ENCODE measurements at regions not wholly inside any gene's neighbourhood (a gene's known extent, or its start where the extent isn't known, plus 50 kb on each side); places are given as distances from the start of the nearest gene placed in this dataset.
"Not testable (repeated sequence)": the region's sequence is repeated elsewhere in the genome, so short reads cannot be mapped to it uniquely, and the experiment has no call there.

DNA sequence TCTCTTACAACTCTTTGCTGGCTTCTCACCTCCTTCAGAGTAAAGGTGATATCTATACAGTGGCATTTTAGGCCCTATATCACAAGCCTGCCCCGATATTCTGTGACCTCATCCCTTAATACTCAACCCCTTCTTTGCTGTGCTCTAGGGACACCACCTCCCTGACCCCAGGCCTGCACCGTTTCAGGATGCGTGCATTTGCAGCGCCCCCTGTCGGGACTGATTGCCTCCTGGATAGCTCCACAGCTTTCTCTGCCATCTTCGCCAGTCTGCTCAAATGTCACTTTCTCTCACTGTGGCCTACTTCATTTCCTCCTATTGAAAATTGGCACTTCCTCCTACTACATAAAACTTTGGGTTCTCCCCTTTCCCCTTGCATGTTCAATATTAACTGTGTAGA, 289.6 kb downstream of the SOCS6 start:
- no peak for DNase-seq (ENCODE audit: low spot score)

DNA sequence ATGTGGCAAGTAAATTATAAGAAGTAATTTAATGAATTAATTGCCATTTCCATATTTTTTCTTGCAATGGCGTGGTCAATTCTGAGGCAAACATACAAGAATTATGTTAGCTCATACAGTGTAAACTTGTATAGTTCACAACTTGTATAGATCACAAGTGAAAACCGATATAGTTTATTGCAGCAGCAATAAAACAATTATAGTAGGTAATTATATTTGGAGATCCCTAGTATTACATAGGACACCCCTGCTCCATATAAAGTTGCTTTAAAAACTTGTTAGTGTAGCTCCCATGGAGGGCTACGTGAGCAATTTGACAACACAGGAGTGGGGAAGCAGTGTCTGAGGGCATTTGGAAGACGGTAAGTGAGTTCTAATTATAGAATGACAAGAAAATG, 288.2 kb downstream of the SOCS6 start:
- no peak for DNase-seq (ENCODE audit: low spot score)

DNA sequence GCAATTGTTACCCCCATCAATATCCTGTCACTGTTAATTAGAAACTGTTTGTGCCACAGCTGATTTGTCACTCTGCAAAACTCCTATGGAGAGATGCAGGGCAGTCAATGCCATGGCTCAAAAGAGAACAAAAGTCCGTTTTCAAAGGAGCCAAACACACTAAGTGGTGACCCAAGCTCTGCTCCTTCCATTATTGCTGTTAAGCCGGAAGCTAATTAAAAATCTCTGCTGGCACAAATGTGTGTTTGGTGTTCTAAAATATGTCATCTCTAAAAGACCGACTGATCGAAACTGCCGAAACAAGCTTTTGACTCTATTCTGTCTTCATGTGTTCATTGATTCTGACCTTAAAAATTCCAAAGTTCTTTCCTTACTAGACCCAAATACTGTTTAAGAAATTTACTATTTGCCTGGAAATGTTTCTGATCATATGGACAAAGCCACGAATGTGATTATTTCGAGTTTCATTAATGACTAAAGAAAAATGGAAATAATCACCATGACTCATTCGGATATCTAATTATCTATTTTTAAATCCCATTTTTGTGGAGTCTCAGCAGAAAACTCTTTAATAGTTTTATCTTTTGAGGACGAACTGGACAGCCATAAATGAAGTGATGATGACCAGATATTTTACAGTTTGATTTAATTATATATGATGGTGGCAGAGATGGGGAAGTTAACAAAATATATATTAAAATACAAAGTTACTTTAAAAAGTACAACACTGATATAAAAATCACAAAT, 287.6 kb downstream of the SOCS6 start:
- no peak for DNase-seq (ENCODE audit: low spot score)

GRCh38 chr18:70574951-70575350, 286.1 kb downstream of the SOCS6 start:
- DNase-seq (ENCODE audit: low spot score), result not testable (repeated sequence)

DNA sequence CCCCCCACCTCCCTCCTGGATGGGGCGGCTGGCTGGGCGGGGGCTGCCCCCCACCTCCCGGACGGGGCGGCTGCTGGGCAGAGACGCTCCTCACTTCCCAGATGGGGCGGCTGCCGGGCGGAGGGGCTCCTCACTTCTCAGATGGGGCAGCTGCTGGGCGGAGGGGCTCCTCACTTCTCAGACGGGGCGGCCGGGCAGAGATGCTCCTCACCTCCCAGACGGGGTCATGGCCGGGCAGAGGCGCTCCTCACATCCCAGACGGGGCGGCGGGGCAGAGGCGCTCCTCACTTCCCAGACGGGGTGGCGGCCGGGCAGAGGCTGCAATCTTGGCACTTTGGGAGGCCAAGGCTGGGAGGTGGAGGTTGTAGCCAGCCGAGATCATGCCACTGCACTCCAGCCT, 280.8 kb downstream of the SOCS6 start:
- DNase-seq (ENCODE audit: low spot score), result not testable (repeated sequence)

DNA sequence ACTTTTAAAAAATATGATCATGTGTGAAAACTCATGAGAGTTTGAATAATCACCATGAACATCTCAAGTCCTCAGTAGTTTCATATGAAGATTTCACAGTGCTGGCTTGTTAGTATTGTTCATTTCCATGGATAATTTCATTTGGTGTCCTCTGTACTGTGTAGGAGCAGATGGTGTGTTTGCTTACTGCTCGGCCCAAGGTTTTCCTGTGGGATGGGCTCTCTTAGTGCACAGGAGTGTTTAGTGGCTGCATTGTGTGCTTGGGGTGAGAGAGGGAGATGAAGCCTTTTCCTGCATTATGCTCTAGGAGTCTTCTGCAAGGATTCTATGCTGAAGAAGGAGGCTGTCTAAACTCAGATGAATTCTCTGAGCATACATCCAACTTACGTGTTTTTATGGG, 270.6 kb downstream of the SOCS6 start:
- DNase-seq (ENCODE audit: low spot score), result no peak

DNA sequence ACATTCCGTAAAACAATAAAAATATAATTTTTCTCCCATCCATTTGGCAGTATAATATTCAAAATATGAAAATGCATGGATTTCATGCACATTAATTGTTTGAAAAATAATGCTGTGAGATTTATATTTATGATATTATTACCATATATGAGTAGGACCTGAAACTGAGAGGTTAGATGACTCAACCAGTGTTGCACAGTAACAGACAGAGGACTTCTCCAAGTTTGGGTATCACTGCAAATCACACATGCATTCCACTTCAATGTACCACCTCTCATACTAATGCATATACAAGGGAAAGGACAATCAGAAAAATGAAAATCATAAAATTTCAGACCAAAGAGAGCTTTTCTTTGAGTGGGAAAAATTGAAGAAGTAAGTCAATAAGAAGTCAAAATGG, 269.5 kb downstream of the SOCS6 start:
- no peak for DNase-seq (ENCODE audit: low spot score)

- DNase-seq (ENCODE audit: low spot score), result no peak
Observed at GRCh38 chr18:70554854-70555445, 266.1 kb downstream of the SOCS6 start.

- DNase-seq (ENCODE audit: low spot score), result no peak
Observed at GRCh38 chr18:70553936-70554260, 265.1 kb downstream of the SOCS6 start.

DNA sequence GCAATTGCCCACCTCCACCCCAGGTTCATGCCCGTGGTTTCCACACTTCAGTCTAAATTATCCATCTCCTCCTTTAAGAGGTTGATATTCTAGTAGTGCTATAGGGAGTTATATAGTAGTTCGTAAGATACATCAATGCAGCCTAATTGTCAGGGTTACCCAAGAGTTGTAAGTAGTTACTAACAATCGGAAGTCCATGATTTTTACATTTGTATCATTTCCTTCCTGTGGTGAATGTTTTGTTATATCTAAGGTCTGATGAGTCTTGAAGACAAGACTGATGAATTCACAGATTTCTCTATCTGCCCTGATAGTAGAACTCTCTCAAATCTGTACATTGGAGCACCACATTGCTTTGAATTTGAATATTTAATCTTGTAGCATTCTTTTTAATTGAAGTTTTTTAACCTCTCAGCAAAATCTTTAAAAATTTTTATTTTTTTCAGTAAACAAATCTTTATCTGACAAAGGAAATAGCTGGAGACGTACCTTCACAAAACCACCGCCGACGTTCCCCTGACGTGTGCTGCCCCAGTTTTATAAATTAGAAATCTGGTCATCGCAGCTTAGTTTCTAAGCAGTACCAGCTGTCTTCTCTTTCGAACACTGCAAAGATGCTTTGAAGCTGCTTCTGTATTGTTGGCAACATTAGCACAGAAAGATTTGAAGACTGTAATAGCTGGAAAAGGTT, 264.5 kb downstream of the SOCS6 start:
- DNase-seq (ENCODE audit: low spot score), result no peak

GRCh38 chr18:70536370-70537062, 247.7 kb downstream of the SOCS6 start:
- DNase-seq (ENCODE audit: low spot score), result no peak

- no peak for DNase-seq (ENCODE audit: low spot score)
Observed at GRCh38 chr18:70535041-70535440, 246.2 kb downstream of the SOCS6 start.

GRCh38 chr18:70525322-70525721, 236.5 kb downstream of the SOCS6 start:
- not testable (repeated sequence) for DNase-seq (ENCODE audit: low spot score)

- no peak for DNase-seq (ENCODE audit: low spot score)
Observed at GRCh38 chr18:70523792-70524182, 234.9 kb downstream of the SOCS6 start.

- DNase-seq (ENCODE audit: low spot score), result no peak
Observed at GRCh38 chr18:70523035-70523791, 234.4 kb downstream of the SOCS6 start.

DNA sequence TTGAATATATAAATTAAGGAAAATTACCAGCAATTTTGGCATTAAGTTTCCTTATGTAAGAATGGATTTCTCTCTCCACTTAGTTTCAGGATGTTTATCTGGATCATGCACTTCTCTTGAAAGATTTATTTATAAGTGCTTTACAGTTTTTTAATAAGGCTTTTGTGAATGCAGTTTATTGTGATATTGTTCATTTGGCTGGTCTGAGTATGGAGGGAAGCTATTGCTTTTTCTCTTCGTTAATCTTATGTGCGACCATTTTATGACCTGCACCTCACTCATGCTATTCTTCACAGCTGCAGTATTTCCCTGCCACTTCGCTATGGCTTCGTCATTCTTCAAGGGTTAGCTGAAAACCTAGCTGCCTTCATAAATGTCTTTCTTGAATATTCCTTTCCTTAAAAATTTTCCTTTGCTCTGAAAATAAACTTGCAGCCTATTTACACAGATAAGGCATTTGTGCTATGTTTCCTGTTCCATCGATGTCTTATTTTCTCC, 233.4 kb downstream of the SOCS6 start:
- no peak for DNase-seq (ENCODE audit: low spot score)

DNA sequence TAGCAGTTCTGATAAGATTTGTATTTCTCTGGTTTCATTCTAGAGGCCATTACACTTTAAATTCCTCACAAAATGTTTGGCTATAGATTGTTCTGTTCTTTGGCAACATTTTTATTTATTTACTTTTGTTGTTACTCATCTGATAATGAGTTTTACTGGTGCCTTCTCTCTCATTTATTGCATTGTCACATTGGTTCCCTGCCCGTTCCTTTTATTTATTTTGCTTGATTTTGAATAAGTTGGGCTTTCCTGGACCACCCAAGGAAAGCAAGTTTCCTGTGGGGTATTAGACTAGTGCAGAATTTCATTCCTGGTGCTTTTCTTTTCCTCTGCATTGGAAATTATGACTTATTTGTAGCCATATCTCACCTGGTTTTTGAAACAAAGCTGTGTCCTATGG, 232.0 kb downstream of the SOCS6 start:
- DNase-seq (ENCODE audit: low spot score), result no peak

DNA sequence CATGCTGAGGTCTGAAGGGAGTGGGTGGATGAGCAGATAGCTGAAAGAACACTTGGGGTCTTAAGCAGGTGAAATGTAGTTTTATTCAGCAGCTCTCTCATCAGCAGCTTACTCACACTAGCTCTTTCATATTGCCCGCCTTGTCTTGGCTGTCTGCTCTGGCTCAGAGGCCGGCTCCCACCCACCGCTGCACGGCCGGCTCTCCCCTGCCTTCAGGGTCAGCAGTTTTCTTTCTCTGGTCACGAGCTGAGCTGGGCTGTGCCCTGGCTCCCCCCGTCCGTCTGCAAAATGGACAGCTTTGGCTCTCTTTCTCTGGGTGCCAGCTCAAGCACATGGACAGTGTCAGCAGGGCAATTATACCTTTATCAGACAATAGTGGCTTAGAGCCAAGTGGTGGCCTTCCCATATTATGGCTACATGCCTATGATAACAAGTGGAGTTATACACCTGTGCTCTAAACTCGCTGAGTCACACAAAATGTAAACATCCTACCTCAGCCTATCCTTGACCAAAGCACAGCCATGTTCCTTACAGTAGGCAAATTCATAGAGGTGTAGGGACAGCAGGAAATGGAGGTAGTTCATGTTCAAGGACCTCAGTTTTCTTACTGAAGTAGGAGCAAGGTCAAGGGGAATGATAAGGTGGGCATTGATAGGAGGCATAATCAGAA, 224.8 kb downstream of the SOCS6 start:
- no peak for DNase-seq (ENCODE audit: low spot score)

- no peak for DNase-seq (ENCODE audit: low spot score)
Observed at GRCh38 chr18:70507970-70508369, 219.1 kb downstream of the SOCS6 start.

DNA sequence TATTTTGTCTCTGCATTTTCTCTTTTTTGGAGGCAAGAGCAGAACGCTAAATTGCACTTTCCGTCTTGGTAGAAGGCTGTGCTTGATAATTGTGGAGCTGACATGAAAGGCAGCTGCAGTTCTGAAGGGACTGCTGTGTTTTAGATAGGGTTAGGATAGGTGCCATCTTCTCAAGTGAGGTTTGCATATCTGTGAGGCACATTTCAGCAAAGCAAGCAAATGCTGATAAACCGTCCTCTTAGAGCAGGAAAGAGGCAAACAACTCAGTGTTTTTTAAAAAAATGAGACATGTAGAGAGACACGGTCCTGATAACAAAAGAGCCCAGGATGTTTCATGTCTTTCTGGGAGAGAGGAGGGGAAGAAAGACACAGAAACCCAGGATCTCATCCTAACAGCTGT, 217.7 kb downstream of the SOCS6 start:
- no peak for DNase-seq (ENCODE audit: low spot score)

DNA sequence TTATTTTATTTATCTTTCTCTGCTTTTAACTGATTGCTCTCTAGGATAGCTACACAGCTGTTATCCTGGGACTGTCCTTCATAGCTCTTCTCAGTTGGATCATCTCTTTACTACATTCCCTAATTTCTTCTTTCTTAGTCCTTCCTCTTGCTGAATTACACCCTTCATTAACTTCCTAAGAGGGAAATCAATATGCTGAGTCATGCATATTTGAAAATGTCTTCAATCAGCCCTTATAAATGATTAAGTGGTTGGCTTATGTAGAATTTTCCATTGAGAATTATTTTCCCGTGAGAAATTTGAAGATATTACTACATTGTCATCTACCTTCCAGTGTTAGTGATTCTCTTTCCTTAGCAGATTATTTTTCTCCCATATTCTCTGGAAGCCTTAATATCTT, 214.2 kb downstream of the SOCS6 start:
- DNase-seq (ENCODE audit: low spot score), result no peak

Measured in D341Med (cell line).